ENCODE measurements at regions not wholly inside any gene's neighbourhood (a gene's known extent, or its start where the extent isn't known, plus 50 kb on each side); places are given as distances from the start of the nearest gene placed in this dataset.

- no peaks in the 10 kb centered on the region for H3K9me3 ChIP-seq (ENCODE audit: low read depth, low read length, poor library complexity, severe bottlenecking)
- H3K4me1 ChIP-seq (ENCODE audit: insufficient read depth, low read length, poor library complexity, severe bottlenecking) = peaks cover 24% of the 10 kb centered on the region
- no TSS peak for BruUV-seq (replicated peaks)
- no peak overlapping the region for H3K4me3 ChIP-seq (ENCODE audit: low read depth, low read length, poor library complexity, severe bottlenecking)
- TF ChIP-seq CTCF (conservative IDR thresholded peaks at IDR 0.05; ENCODE audit: low read depth, low read length) (no peak), EZH2 (IDR thresholded peaks at IDR 0.05; ENCODE audit: borderline replicate concordance, low read depth, low read length, poor library complexity, severe bottlenecking) (no peak)
- H3K36me3 ChIP-seq (ENCODE audit: insufficient read depth, low read length, poor library complexity, severe bottlenecking) = no peaks in the 10 kb centered on the region
- H3K27ac ChIP-seq (ENCODE audit: low read depth, low read length, poor library complexity, severe bottlenecking) = no peak overlapping the region
- ChIA-PET POLR2A (ENCODE audit: low non-redundant PET) (no interaction called here), CTCF (interaction anchor here (2.1 kb wide), 1 partner anchor 213 kb away, joined by 6 read pairs; no protein-coding TSS in a partner anchor)
- H3K27me3 ChIP-seq (replicated peaks; ENCODE audit: insufficient read depth, low read depth, low read length, poor library complexity) = no peaks in the 10 kb centered on the region
- intact Hi-C loops (cut with micrococcal nuclease; ENCODE audit: unreplicated experiment) = loop anchor here (1.0 to 10.0 kb wide), 3 partner anchors 142 to 486 kb away; no protein-coding TSS in a partner anchor
- DNase-seq (ENCODE audit: low spot score) = no peak
Observed at GRCh38 chr6:56850626-56851025, 104.3 kb upstream of the BEND6 start.

- POLR2A ChIA-PET (ENCODE audit: low non-redundant PET) = no interaction called here
- DNase-seq (ENCODE audit: low spot score) = no peak
Observed at GRCh38 chr6:56849896-56850295, 105.0 kb upstream of the BEND6 start.

GRCh38 chr6:56848105-56848504, 106.8 kb upstream of the BEND6 start:
- Histone ChIP-seq H3K9me3 (ENCODE audit: low read depth, low read length, poor library complexity, severe bottlenecking) (no peaks in the 10 kb centered on the region), H3K4me3 (ENCODE audit: low read depth, low read length, poor library complexity, severe bottlenecking) (no peak overlapping the region), H3K27ac (ENCODE audit: low read depth, low read length, poor library complexity, severe bottlenecking) (no peak overlapping the region), H3K36me3 (ENCODE audit: insufficient read depth, low read length, poor library complexity, severe bottlenecking) (no peaks in the 10 kb centered on the region), H3K4me1 (ENCODE audit: insufficient read depth, low read length, poor library complexity, severe bottlenecking) (peaks cover 18% of the 10 kb centered on the region), H3K27me3 (replicated peaks; ENCODE audit: insufficient read depth, low read depth, low read length, poor library complexity) (no peaks in the 10 kb centered on the region)
- no peak for DNase-seq (ENCODE audit: low spot score)
- intact Hi-C loops (cut with micrococcal nuclease; ENCODE audit: unreplicated experiment) = no loop called here
- TF ChIP-seq CTCF (conservative IDR thresholded peaks at IDR 0.05; ENCODE audit: low read depth, low read length) = no peak
- TF ChIP-seq EZH2 (IDR thresholded peaks at IDR 0.05; ENCODE audit: borderline replicate concordance, low read depth, low read length, poor library complexity, severe bottlenecking) = no peak
- POLR2A ChIA-PET (ENCODE audit: low non-redundant PET) = no interaction called here
- no TSS peak for BruUV-seq (replicated peaks)
- CTCF ChIA-PET = no interaction called here

More at GRCh38 chr6:56849896-56850295, 105.0 kb upstream of the BEND6 start:
- no peaks in the 10 kb centered on the region for H3K9me3 ChIP-seq (ENCODE audit: low read depth, low read length, poor library complexity, severe bottlenecking)
- H3K27me3 ChIP-seq (replicated peaks; ENCODE audit: insufficient read depth, low read depth, low read length, poor library complexity) = no peaks in the 10 kb centered on the region
- no TSS peak for BruUV-seq (replicated peaks)
- no peaks in the 10 kb centered on the region for H3K36me3 ChIP-seq (ENCODE audit: insufficient read depth, low read length, poor library complexity, severe bottlenecking)
- no peak overlapping the region for H3K27ac ChIP-seq (ENCODE audit: low read depth, low read length, poor library complexity, severe bottlenecking)
- CTCF ChIA-PET = interaction anchor here (0.6 to 2.1 kb wide), 2 partner anchors 161 to 212 kb away, joined by 6 read pairs; no protein-coding TSS in a partner anchor
- intact Hi-C loops (cut with micrococcal nuclease; ENCODE audit: unreplicated experiment) = loop anchor here (2.0 to 10.0 kb wide), 2 partner anchors 141 to 485 kb away; no protein-coding TSS in a partner anchor
- TF ChIP-seq EZH2 (IDR thresholded peaks at IDR 0.05; ENCODE audit: borderline replicate concordance, low read depth, low read length, poor library complexity, severe bottlenecking) = no peak
- no peak for TF ChIP-seq CTCF (conservative IDR thresholded peaks at IDR 0.05; ENCODE audit: low read depth, low read length)
- H3K4me1 ChIP-seq (ENCODE audit: insufficient read depth, low read length, poor library complexity, severe bottlenecking) = peaks cover 20% of the 10 kb centered on the region
- no peak overlapping the region for H3K4me3 ChIP-seq (ENCODE audit: low read depth, low read length, poor library complexity, severe bottlenecking)
